Ishikawa (cell line): ENCODE measurements at regions not wholly inside any gene's neighbourhood (a gene's known extent, or its start where the extent isn't known, plus 50 kb on each side); places are given as distances from the start of the nearest gene placed in this dataset.

Experiments used
- RAD21 ChIP-seq: IDR thresholded peaks from 2 replicates; pipeline ENCODE4 v1.6.1; 2012; ENCODE audit warnings: low read depth
- REST ChIP-seq: IDR thresholded peaks from 2 replicates; pipeline ENCODE4 v1.6.1; 2012; ENCODE audit warnings: low read depth, mild to moderate bottlenecking
- TAF1 ChIP-seq: IDR thresholded peaks from 2 replicates; pipeline ENCODE4 v1.6.1; 2012; ENCODE audit warnings: low read depth, mild to moderate bottlenecking
- USF1 ChIP-seq: IDR thresholded peaks from 2 replicates; pipeline ENCODE4 v1.6.1; 2012

- TF ChIP-seq USF1 (no peak), RAD21 (no peak), TAF1 (no peak), REST (no peak)
These were observed 443.3 kb downstream of the VGLL3 start for GRCh38 chr3:86547692-86548091.
